ENCODE measurements at regions not wholly inside any gene's neighbourhood (a gene's known extent, or its start where the extent isn't known, plus 50 kb on each side); places are given as distances from the start of the nearest gene placed in this dataset.

DNA sequence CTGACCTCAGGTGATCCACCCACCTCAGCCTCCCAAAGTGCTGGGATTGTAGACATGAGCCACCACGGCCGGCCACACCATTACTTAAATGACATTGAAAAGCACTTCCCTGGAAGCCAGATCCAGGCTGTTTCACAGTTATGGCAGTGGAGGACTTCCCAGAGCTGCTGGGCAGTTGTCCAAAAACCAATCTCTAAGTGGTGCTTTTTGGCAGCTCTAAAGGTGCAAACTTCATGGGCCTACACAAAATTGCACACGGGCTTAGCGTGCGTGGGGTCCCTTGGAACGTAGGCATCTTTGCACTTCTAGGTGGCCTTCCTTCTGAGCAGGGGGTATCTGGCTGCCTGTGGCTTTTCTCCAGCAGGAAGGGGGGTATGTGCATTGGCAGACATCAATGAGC, 172.3 kb downstream of the SHOX start:
- Histone ChIP-seq H2AFZ (no peak overlapping the region), H3K9me2 (ENCODE audit: insufficient read depth) (no peaks in the 10 kb centered on the region), H3F3A (replicated peaks; ENCODE audit: low read depth) (no peaks in the 10 kb centered on the region), H3K27me3 (ENCODE audit: insufficient read depth) (no peaks in the 10 kb centered on the region), H3K79me2 (replicated peaks; ENCODE audit: insufficient read depth) (no peaks in the 10 kb centered on the region), H3K4me3 (no peak overlapping the region), H3K4me2 (no peak overlapping the region), H3K27ac (ENCODE audit: low read depth) (no peak overlapping the region), H4K20me1 (replicated peaks; ENCODE audit: insufficient read depth) (no peaks in the 10 kb centered on the region), H3K4me1 (ENCODE audit: insufficient read depth) (no peaks in the 10 kb centered on the region), H3K36me3 (ENCODE audit: insufficient read depth) (no peaks in the 10 kb centered on the region)
- Mint-ChIP-seq H3K36me3 (ENCODE audit: low read depth) (peaks cover 34% of the 10 kb centered on the region), H3K4me3 (no peak overlapping the region), H3K4me1 (peaks cover 2% of the 10 kb centered on the region; the same call in 1 of the 3 replicates), H3K9me3 (peaks cover 97% of the 10 kb centered on the region), H3K27me3 (ENCODE audit: insufficient read depth, low read depth, poor library complexity) (peaks cover 7% of the 10 kb centered on the region), H3K27ac (no peak overlapping the region)
- ATAC-seq (no peak), DNase-seq (ENCODE audit: low spot score) (no peak)
- no peak for TF ChIP-seq EZH2phosphoT487 (IDR thresholded peaks at IDR 0.05; ENCODE audit: unreplicated experiment)
- TF ChIP-seq POLR2AphosphoS5 (IDR thresholded peaks at IDR 0.05; ENCODE audit: low read depth), result no peak
- no peak for TF ChIP-seq EZH2 (IDR thresholded peaks at IDR 0.05; ENCODE audit: low read depth, unreplicated experiment)
- TF ChIP-seq REST (IDR thresholded peaks at IDR 0.05; ENCODE audit: unreplicated experiment), result no peak
- TF ChIP-seq ZNF331 (CRISPR knock-in tag; IDR thresholded peaks at IDR 0.05; ENCODE audit: low read depth), result no peak
- no peak for TF ChIP-seq CREB1 (CRISPR knock-in tag; IDR thresholded peaks at IDR 0.05; ENCODE audit: low read depth)
- no peak for TF ChIP-seq CTCF (conservative IDR thresholded peaks at IDR 0.05; ENCODE audit: low read depth in 2 of 2)
- no peak for TF ChIP-seq STAT1 (IDR thresholded peaks at IDR 0.05; ENCODE audit: unreplicated experiment)
- no peak for TF ChIP-seq ZNF114 (CRISPR knock-in tag; IDR thresholded peaks at IDR 0.05)

GRCh38 chrX:799808-800207, 169.2 kb downstream of the SHOX start:
- Histone ChIP-seq H3K36me3 (ENCODE audit: insufficient read depth) (no peaks in the 10 kb centered on the region), H3K4me1 (ENCODE audit: insufficient read depth) (no peaks in the 10 kb centered on the region), H3K27me3 (ENCODE audit: insufficient read depth) (no peaks in the 10 kb centered on the region), H3K4me3 (no peak overlapping the region), H4K20me1 (replicated peaks; ENCODE audit: insufficient read depth) (no peaks in the 10 kb centered on the region), H3F3A (replicated peaks; ENCODE audit: low read depth) (no peaks in the 10 kb centered on the region), H3K79me2 (replicated peaks; ENCODE audit: insufficient read depth) (no peaks in the 10 kb centered on the region), H3K4me2 (no peak overlapping the region), H3K27ac (ENCODE audit: low read depth) (no peak overlapping the region), H3K9me2 (ENCODE audit: insufficient read depth) (no peaks in the 10 kb centered on the region), H2AFZ (no peak overlapping the region)
- H3K36me3 Mint-ChIP-seq (ENCODE audit: low read depth), result peaks cover 28% of the 10 kb centered on the region; the same call in 2 of the 3 replicates
- DNase-seq (ENCODE audit: low spot score), result no peak
- no peaks in the 10 kb centered on the region for H3K4me1 Mint-ChIP-seq
- no peak overlapping the region for H3K4me3 Mint-ChIP-seq
- H3K27ac Mint-ChIP-seq, result no peak overlapping the region
- peaks cover 5% of the 10 kb centered on the region for H3K27me3 Mint-ChIP-seq (ENCODE audit: insufficient read depth, low read depth, poor library complexity)
- peaks cover 92% of the 10 kb centered on the region for H3K9me3 Mint-ChIP-seq
- ATAC-seq, result no peak
- TF ChIP-seq NANOG (IDR thresholded peaks at IDR 0.05; ENCODE audit: borderline replicate concordance) (no peak), JUNB (IDR thresholded peaks at IDR 0.05; ENCODE audit: unreplicated experiment) (no peak), CTCF (conservative IDR thresholded peaks at IDR 0.05; ENCODE audit: low read depth in 2 of 2) (no peak), ETS1 (IDR thresholded peaks at IDR 0.05) (no peak), POLR2AphosphoS5 (IDR thresholded peaks at IDR 0.05; ENCODE audit: low read depth) (no peak), REST (IDR thresholded peaks at IDR 0.05; ENCODE audit: unreplicated experiment) (no peak), ZNF331 (CRISPR knock-in tag; IDR thresholded peaks at IDR 0.05; ENCODE audit: low read depth) (no peak), CREB1 (CRISPR knock-in tag; IDR thresholded peaks at IDR 0.05; ENCODE audit: low read depth) (no peak), STAT1 (IDR thresholded peaks at IDR 0.05; ENCODE audit: unreplicated experiment) (no peak), ZNF114 (CRISPR knock-in tag; IDR thresholded peaks at IDR 0.05) (no peak)

All from GM23338 (cell line).